Panc1 (cell line): ENCODE measurements at regions not wholly inside any gene's neighbourhood (a gene's known extent, or its start where the extent isn't known, plus 50 kb on each side); places are given as distances from the start of the nearest gene placed in this dataset.

ENCODE experiments used
- POLR2AphosphoS5 ChIP-seq: IDR thresholded peaks from 2 replicates; pipeline ENCODE4 v1.6.1; 2012; ENCODE audit warnings: mild to moderate bottlenecking, low read depth, low read length, moderate library complexity
- TF ChIP-seq, protein P1 (sequence below), 2 experiments: IDR thresholded peaks; 2 replicates each; pipeline ENCODE4 v1.6.1; 2011 to 2012; ENCODE audit warnings: low read depth in 2 of 2, control low read depth in 1 of 2, low read length in 1 of 2, mild to moderate bottlenecking in 1 of 2, moderate library complexity in 1 of 2; ENCODE audit not compliant: insufficient read depth in 1 of 2
- TF ChIP-seq, protein P2 (sequence below): fragments of 450-650 bp; IDR thresholded peaks from 2 replicates; pipeline ENCODE4 v1.5.1; 2017; ENCODE audit warnings: mild to moderate bottlenecking

DNA sequence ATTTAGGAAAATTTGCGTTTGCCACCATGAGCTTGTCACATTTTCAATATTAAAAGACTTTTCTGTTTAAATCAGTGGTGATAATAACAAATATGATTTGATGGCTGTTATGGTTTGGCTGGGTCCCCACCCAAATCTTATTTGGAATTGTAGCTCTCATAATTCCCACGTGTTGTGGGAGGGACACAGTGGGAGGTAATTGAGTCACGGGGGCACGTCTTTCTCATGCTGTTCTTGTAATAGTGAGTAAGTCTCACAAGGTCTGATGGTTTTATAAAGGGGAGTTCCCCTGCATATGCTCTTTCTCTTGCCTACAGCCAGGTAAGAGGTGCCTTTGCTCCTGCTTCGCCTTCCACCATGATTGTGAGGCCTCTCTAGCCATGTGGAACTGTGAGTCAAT, 83.4 kb upstream of the RGPD4 start:
- no peak for TF ChIP-seq POLR2AphosphoS5
- TF ChIP-seq, protein P1, sequence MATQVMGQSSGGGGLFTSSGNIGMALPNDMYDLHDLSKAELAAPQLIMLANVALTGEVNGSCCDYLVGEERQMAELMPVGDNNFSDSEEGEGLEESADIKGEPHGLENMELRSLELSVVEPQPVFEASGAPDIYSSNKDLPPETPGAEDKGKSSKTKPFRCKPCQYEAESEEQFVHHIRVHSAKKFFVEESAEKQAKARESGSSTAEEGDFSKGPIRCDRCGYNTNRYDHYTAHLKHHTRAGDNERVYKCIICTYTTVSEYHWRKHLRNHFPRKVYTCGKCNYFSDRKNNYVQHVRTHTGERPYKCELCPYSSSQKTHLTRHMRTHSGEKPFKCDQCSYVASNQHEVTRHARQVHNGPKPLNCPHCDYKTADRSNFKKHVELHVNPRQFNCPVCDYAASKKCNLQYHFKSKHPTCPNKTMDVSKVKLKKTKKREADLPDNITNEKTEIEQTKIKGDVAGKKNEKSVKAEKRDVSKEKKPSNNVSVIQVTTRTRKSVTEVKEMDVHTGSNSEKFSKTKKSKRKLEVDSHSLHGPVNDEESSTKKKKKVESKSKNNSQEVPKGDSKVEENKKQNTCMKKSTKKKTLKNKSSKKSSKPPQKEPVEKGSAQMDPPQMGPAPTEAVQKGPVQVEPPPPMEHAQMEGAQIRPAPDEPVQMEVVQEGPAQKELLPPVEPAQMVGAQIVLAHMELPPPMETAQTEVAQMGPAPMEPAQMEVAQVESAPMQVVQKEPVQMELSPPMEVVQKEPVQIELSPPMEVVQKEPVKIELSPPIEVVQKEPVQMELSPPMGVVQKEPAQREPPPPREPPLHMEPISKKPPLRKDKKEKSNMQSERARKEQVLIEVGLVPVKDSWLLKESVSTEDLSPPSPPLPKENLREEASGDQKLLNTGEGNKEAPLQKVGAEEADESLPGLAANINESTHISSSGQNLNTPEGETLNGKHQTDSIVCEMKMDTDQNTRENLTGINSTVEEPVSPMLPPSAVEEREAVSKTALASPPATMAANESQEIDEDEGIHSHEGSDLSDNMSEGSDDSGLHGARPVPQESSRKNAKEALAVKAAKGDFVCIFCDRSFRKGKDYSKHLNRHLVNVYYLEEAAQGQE (IDR thresholded peaks at IDR 0.05; ENCODE audit: insufficient read depth in 1 of 2, low read depth in 2 of 2, low read length in 1 of 2), result no peak
- TF ChIP-seq, protein P2, sequence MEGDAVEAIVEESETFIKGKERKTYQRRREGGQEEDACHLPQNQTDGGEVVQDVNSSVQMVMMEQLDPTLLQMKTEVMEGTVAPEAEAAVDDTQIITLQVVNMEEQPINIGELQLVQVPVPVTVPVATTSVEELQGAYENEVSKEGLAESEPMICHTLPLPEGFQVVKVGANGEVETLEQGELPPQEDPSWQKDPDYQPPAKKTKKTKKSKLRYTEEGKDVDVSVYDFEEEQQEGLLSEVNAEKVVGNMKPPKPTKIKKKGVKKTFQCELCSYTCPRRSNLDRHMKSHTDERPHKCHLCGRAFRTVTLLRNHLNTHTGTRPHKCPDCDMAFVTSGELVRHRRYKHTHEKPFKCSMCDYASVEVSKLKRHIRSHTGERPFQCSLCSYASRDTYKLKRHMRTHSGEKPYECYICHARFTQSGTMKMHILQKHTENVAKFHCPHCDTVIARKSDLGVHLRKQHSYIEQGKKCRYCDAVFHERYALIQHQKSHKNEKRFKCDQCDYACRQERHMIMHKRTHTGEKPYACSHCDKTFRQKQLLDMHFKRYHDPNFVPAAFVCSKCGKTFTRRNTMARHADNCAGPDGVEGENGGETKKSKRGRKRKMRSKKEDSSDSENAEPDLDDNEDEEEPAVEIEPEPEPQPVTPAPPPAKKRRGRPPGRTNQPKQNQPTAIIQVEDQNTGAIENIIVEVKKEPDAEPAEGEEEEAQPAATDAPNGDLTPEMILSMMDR, result no peak
